ENCODE measurements at regions not wholly inside any gene's neighbourhood (a gene's known extent, or its start where the extent isn't known, plus 50 kb on each side); places are given as distances from the start of the nearest gene placed in this dataset.
"Not testable (repeated sequence)": the region's sequence is repeated elsewhere in the genome, so short reads cannot be mapped to it uniquely, and the experiment has no call there.

- TF ChIP-seq, protein P1, sequence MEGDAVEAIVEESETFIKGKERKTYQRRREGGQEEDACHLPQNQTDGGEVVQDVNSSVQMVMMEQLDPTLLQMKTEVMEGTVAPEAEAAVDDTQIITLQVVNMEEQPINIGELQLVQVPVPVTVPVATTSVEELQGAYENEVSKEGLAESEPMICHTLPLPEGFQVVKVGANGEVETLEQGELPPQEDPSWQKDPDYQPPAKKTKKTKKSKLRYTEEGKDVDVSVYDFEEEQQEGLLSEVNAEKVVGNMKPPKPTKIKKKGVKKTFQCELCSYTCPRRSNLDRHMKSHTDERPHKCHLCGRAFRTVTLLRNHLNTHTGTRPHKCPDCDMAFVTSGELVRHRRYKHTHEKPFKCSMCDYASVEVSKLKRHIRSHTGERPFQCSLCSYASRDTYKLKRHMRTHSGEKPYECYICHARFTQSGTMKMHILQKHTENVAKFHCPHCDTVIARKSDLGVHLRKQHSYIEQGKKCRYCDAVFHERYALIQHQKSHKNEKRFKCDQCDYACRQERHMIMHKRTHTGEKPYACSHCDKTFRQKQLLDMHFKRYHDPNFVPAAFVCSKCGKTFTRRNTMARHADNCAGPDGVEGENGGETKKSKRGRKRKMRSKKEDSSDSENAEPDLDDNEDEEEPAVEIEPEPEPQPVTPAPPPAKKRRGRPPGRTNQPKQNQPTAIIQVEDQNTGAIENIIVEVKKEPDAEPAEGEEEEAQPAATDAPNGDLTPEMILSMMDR (IDR thresholded peaks at IDR 0.05): no peak
- Histone ChIP-seq H3K27ac (ENCODE audit: low read length) (no peak overlapping the region), H3K36me3 (ENCODE audit: control insufficient read depth, insufficient read depth, low read length) (no peaks in the 10 kb centered on the region), H3K27me3 (ENCODE audit: control insufficient read depth, insufficient read depth, low read length) (no peaks in the 10 kb centered on the region), H3K9me3 (ENCODE audit: control insufficient read depth, insufficient read depth, low read length) (no peaks in the 10 kb centered on the region), H3K4me1 (ENCODE audit: control insufficient read depth, insufficient read depth, low read length) (no peaks in the 10 kb centered on the region), H3K4me3 (ENCODE audit: low read length) (no peak overlapping the region)
- H3K27me3 Mint-ChIP-seq (ENCODE audit: low read depth in 2 of 2): no peaks in the 10 kb centered on the region
- intact Hi-C loops (cut with micrococcal nuclease): no loop called here
- H3K4me1 Mint-ChIP-seq: no peaks in the 10 kb centered on the region
- no peak overlapping the region for H3K27ac Mint-ChIP-seq
- no peak overlapping the region for H3K4me3 Mint-ChIP-seq
- no peaks in the 10 kb centered on the region for H3K36me3 Mint-ChIP-seq
- DNase-seq (no peak), ATAC-seq (no peak)
- whole genome bisulfite sequencing (ENCODE audit: insufficient coverage): no CpG with 5 or more reads among the region's 3 CpGs
- H3K9me3 Mint-ChIP-seq: peaks cover 14 to 19% of the 10 kb centered on the region in 2 donors
These were observed 419.4 kb downstream of the ISL1 start for GRCh38 chr5:51802551-51803184.

GRCh38 chr5:51806677-51807076 is 423.4 kb downstream of the ISL1 start:
- Mint-ChIP-seq H3K36me3 (no peaks in the 10 kb centered on the region), H3K9me3 (peaks cover 9 to 14% of the 10 kb centered on the region in 2 donors), H3K27ac (no peak overlapping the region), H3K27me3 (ENCODE audit: low read depth in 2 of 2) (no peaks in the 10 kb centered on the region), H3K4me3 (no peak overlapping the region), H3K4me1 (no peaks in the 10 kb centered on the region)
- WGBS (ENCODE audit: insufficient coverage): 37% methylated on average over 2 of the region's 2 CpGs
- DNase-seq (no peak), ATAC-seq (no peak)
- H3K27me3 ChIP-seq (ENCODE audit: control insufficient read depth, insufficient read depth, low read length): no peaks in the 10 kb centered on the region
- H3K27ac ChIP-seq (ENCODE audit: low read length): no peak overlapping the region
- intact Hi-C loops (cut with micrococcal nuclease): no loop called here
- H3K36me3 ChIP-seq (ENCODE audit: control insufficient read depth, insufficient read depth, low read length): no peaks in the 10 kb centered on the region
- H3K4me3 ChIP-seq (ENCODE audit: low read length): no peak overlapping the region
- no peaks in the 10 kb centered on the region for H3K4me1 ChIP-seq (ENCODE audit: control insufficient read depth, insufficient read depth, low read length)
- no peaks in the 10 kb centered on the region for H3K9me3 ChIP-seq (ENCODE audit: control insufficient read depth, insufficient read depth, low read length)
- TF ChIP-seq, protein P1 (IDR thresholded peaks at IDR 0.05): no peak

DNA sequence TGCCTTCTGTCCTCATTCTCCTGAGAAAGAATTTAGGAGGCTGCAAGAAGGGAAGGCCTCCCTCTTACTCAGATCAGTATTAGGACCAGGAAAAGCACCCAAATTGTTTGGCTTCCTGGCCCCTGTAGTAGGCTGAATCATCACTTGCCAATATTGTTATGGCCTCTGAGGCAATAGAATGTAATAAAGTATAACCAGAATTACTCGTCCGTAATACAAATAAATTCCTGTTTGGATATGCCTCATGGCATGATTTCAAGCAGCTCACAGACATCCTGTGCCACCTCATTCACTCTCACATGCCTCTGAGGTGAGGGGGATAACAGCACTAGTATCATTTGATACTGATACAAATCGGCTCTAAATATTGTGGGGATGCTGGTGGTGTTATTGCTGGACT is 427.3 kb downstream of the ISL1 start:
- ATAC-seq (no peak), DNase-seq (no peak)
- H3K27me3 ChIP-seq (ENCODE audit: control insufficient read depth, insufficient read depth, low read length): no peaks in the 10 kb centered on the region
- Mint-ChIP-seq H3K4me3 (no peak overlapping the region), H3K27ac (no peak overlapping the region), H3K36me3 (no peaks in the 10 kb centered on the region), H3K9me3 (peaks cover 7 to 8% of the 10 kb centered on the region in 2 donors), H3K4me1 (no peaks in the 10 kb centered on the region), H3K27me3 (ENCODE audit: low read depth in 2 of 2) (no peaks in the 10 kb centered on the region)
- H3K27ac ChIP-seq (ENCODE audit: low read length): no peak overlapping the region
- no peaks in the 10 kb centered on the region for H3K36me3 ChIP-seq (ENCODE audit: control insufficient read depth, insufficient read depth, low read length)
- WGBS (ENCODE audit: insufficient coverage): 91% methylated on average over 1 of the region's 3 CpGs
- TF ChIP-seq, protein P1 (IDR thresholded peaks at IDR 0.05): no peak
- no peaks in the 10 kb centered on the region for H3K9me3 ChIP-seq (ENCODE audit: control insufficient read depth, insufficient read depth, low read length)
- no peaks in the 10 kb centered on the region for H3K4me1 ChIP-seq (ENCODE audit: control insufficient read depth, insufficient read depth, low read length)
- no peak overlapping the region for H3K4me3 ChIP-seq (ENCODE audit: low read length)
- intact Hi-C loops (cut with micrococcal nuclease): no loop called here

GRCh38 chr5:51811883-51812471 is 428.7 kb downstream of the ISL1 start:
- no peaks in the 10 kb centered on the region for H3K27me3 ChIP-seq (ENCODE audit: control insufficient read depth, insufficient read depth, low read length)
- Mint-ChIP-seq H3K36me3 (no peaks in the 10 kb centered on the region), H3K4me3 (no peak overlapping the region), H3K27me3 (ENCODE audit: low read depth in 2 of 2) (no peaks in the 10 kb centered on the region), H3K27ac (no peak overlapping the region), H3K4me1 (no peaks in the 10 kb centered on the region), H3K9me3 (peaks cover 4 to 7% of the 10 kb centered on the region in 2 donors)
- intact Hi-C loops (cut with micrococcal nuclease): no loop called here
- 64% methylated on average over 4 of the region's 4 CpGs for WGBS (ENCODE audit: insufficient coverage)
- H3K27ac ChIP-seq (ENCODE audit: low read length): no peak overlapping the region
- H3K4me3 ChIP-seq (ENCODE audit: low read length): no peak overlapping the region
- no peak for DNase-seq
- ATAC-seq: no peak
- H3K36me3 ChIP-seq (ENCODE audit: control insufficient read depth, insufficient read depth, low read length): no peaks in the 10 kb centered on the region
- H3K9me3 ChIP-seq (ENCODE audit: control insufficient read depth, insufficient read depth, low read length): no peaks in the 10 kb centered on the region
- H3K4me1 ChIP-seq (ENCODE audit: control insufficient read depth, insufficient read depth, low read length): no peaks in the 10 kb centered on the region
- TF ChIP-seq, protein P1 (IDR thresholded peaks at IDR 0.05): no peak

GRCh38 chr5:51814817-51815216 is 431.6 kb downstream of the ISL1 start:
- H3K9me3 ChIP-seq (ENCODE audit: control insufficient read depth, insufficient read depth, low read length); H3K36me3 Mint-ChIP-seq; H3K27ac ChIP-seq (ENCODE audit: low read length); H3K36me3 ChIP-seq (ENCODE audit: control insufficient read depth, insufficient read depth, low read length); H3K27me3 Mint-ChIP-seq (ENCODE audit: low read depth in 2 of 2); H3K27me3 ChIP-seq (ENCODE audit: control insufficient read depth, insufficient read depth, low read length); H3K4me1 Mint-ChIP-seq; H3K4me3 Mint-ChIP-seq; H3K4me1 ChIP-seq (ENCODE audit: control insufficient read depth, insufficient read depth, low read length); intact Hi-C loops (cut with micrococcal nuclease); H3K27ac Mint-ChIP-seq; H3K4me3 ChIP-seq (ENCODE audit: low read length); DNase-seq; ATAC-seq: not testable (repeated sequence)
- 95% methylated on average over 3 of the region's 3 CpGs for WGBS (ENCODE audit: insufficient coverage)
- H3K9me3 Mint-ChIP-seq: peaks cover 4 to 10% of the 10 kb centered on the region in 2 donors

All from natural killer cell (primary cell).